Trophoblast cell (in vitro differentiated cells and primary cell): ENCODE measurements at regions not wholly inside any gene's neighbourhood (a gene's known extent, or its start where the extent isn't known, plus 50 kb on each side); places are given as distances from the start of the nearest gene placed in this dataset.

Experiments used
- DNase-seq, 2 donors: peaks; one replicate each; pipeline ENCODE4 v3.0.0-alpha.2; 2016
- H2AFZ ChIP-seq: 2 replicates; pipeline ENCODE4 v1.6.1; 2013; ENCODE audit warnings: low read length, moderate library complexity, mild to moderate bottlenecking; ENCODE audit not compliant: insufficient read depth, poor library complexity
- H2AK5ac ChIP-seq: 2 replicates; pipeline ENCODE4 v1.6.1; 2013; ENCODE audit warnings: mild to moderate bottlenecking, low read length
- H2BK120ac ChIP-seq: 2 replicates; pipeline ENCODE4 v1.6.1; 2013; ENCODE audit warnings: low read length, mild to moderate bottlenecking, moderate library complexity; ENCODE audit not compliant: insufficient read depth, poor library complexity
- H2BK12ac ChIP-seq: 2 replicates; pipeline ENCODE4 v1.6.1; 2013; ENCODE audit warnings: mild to moderate bottlenecking, low read length, moderate library complexity
- H2BK5ac ChIP-seq: 2 replicates; pipeline ENCODE4 v1.6.1; 2013; ENCODE audit warnings: low read length, low read depth, moderate library complexity, mild to moderate bottlenecking; ENCODE audit not compliant: poor library complexity
- H3K14ac ChIP-seq: 2 replicates; pipeline ENCODE4 v1.6.1; 2013; ENCODE audit warnings: mild to moderate bottlenecking, low read length
- H3K18ac ChIP-seq: 2 replicates; pipeline ENCODE4 v1.6.1; 2013; ENCODE audit warnings: mild to moderate bottlenecking, low read length
- H3K23ac ChIP-seq: 2 replicates; pipeline ENCODE4 v1.6.1; 2013; ENCODE audit warnings: low read length
- H3K27ac ChIP-seq: 2 replicates; pipeline ENCODE4 v1.5.1; 2013; ENCODE audit warnings: low read depth, mild to moderate bottlenecking, inconsistent platforms, low read length, moderate library complexity
- H3K27me3 ChIP-seq: 2 replicates; pipeline ENCODE4 v1.6.1; 2013; ENCODE audit warnings: inconsistent platforms, mild to moderate bottlenecking, low read length, moderate library complexity; ENCODE audit not compliant: insufficient read depth
- H3K36me3 ChIP-seq, 2 experiments: 1 replicate in 1 of 2; 2 replicates in 1 of 2; pipeline ENCODE4 v1.6.1; 2013; ENCODE audit warnings: low read length in 2 of 2, mild to moderate bottlenecking in 2 of 2, moderate library complexity in 1 of 2; ENCODE audit not compliant: insufficient read depth in 2 of 2, control insufficient read depth in 1 of 2
- H3K4ac ChIP-seq: 2 replicates; pipeline ENCODE4 v1.6.1; 2013; ENCODE audit warnings: low read depth, mild to moderate bottlenecking, low read length, moderate library complexity
- H3K4me1 ChIP-seq, 2 experiments: 1 replicate in 1 of 2; 2 replicates in 1 of 2; pipeline ENCODE4 v1.6.1; 2013; ENCODE audit warnings: low read length in 2 of 2, mild to moderate bottlenecking in 2 of 2, moderate library complexity in 1 of 2; ENCODE audit not compliant: insufficient read depth in 2 of 2, control insufficient read depth in 1 of 2
- H3K4me2 ChIP-seq: 2 replicates; pipeline ENCODE4 v1.6.1; 2013; ENCODE audit warnings: inconsistent platforms, mild to moderate bottlenecking, low read length, moderate library complexity
- H3K4me3 ChIP-seq: 2 replicates; pipeline ENCODE4 v1.5.1; 2013; ENCODE audit warnings: mild to moderate bottlenecking, low read depth, low read length, inconsistent platforms
- H3K79me1 ChIP-seq: one replicate; pipeline ENCODE4 v1.6.1; 2013; ENCODE audit warnings: low read length
- H3K79me2 ChIP-seq: 2 replicates; pipeline ENCODE4 v1.6.1; 2013; ENCODE audit warnings: low read length, mild to moderate bottlenecking; ENCODE audit not compliant: control insufficient read depth, insufficient read depth, poor library complexity
- H3K9ac ChIP-seq: 2 replicates; pipeline ENCODE4 v1.6.1; 2013; ENCODE audit warnings: mild to moderate bottlenecking, low read length
- H3K9me3 ChIP-seq: 2 replicates; pipeline ENCODE4 v1.6.1; 2013; ENCODE audit warnings: low read depth, mild to moderate bottlenecking, control low read depth, inconsistent platforms, low read length; ENCODE audit not compliant: insufficient read depth
- H4K12ac ChIP-seq: 2 replicates; pipeline ENCODE4 v1.6.1; 2013; ENCODE audit warnings: low read depth, mild to moderate bottlenecking, low read length, moderate library complexity
- H4K8ac ChIP-seq: 2 replicates; pipeline ENCODE4 v1.6.1; 2013; ENCODE audit warnings: low read depth, mild to moderate bottlenecking, low read length, moderate library complexity
- H4K91ac ChIP-seq: one replicate; pipeline ENCODE4 v1.6.1; 2013; ENCODE audit warnings: low read depth, mild to moderate bottlenecking, low read length, moderate library complexity
- WGBS: extraction: QIAGEN DNeasy Blood & Tissue Kit; methylation state at CpG from one replicate; pipeline ENCODE4 v1.1.7; 2013; ENCODE audit warnings: missing lambda C conversion rate; ENCODE audit not compliant: insufficient read length, insufficient coverage; ENCODE audit errors: extremely low coverage; 5-methylcytosine and 5-hydroxymethylcytosine counted together

DNA sequence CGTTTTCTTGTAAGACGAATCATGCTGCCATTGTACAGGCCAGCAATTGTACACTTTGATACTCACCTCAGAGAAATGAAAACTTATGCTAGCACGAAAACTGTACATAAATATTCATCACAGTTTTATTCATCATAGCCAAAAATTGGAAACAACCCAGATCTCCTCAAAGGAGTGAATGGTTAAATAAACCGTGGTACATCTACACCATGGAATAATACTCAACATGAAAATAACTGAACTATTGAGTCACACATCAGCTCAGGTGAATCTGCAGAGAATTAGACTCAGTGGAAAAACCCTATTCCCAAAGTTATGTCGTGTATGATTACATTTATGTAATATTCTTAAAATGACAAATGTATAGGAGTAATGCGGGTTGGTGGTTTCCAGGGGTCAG is 251.0 kb upstream of the HDAC4 start:
- H3K9me3 ChIP-seq = peaks cover 6% of the 10 kb centered on the region
- no peak overlapping the region for H2BK120ac ChIP-seq
- WGBS = 100% methylated on average over 1 of the region's 6 CpGs
- H3K4me1 ChIP-seq = no peaks in the 10 kb centered on the region
- no peak overlapping the region for H3K23ac ChIP-seq
- no peak overlapping the region for H3K9ac ChIP-seq
- DNase-seq = no peak
- H3K4me3 ChIP-seq = no peak overlapping the region
- H2AFZ ChIP-seq = no peak overlapping the region
- H4K8ac ChIP-seq = no peak overlapping the region
- no peak overlapping the region for H3K4ac ChIP-seq
- no peak overlapping the region for H3K14ac ChIP-seq
- no peak overlapping the region for H2BK5ac ChIP-seq
- H3K18ac ChIP-seq = no peak overlapping the region
- no peak overlapping the region for H4K12ac ChIP-seq
- H3K27ac ChIP-seq = no peak overlapping the region
- no peak overlapping the region for H4K91ac ChIP-seq
- H2BK12ac ChIP-seq = no peak overlapping the region
- no peaks in the 10 kb centered on the region for H3K79me1 ChIP-seq
- no peaks in the 10 kb centered on the region for H3K36me3 ChIP-seq
- no peaks in the 10 kb centered on the region for H3K79me2 ChIP-seq
- H3K4me2 ChIP-seq = no peak overlapping the region
- H3K27me3 ChIP-seq = no peaks in the 10 kb centered on the region
- no peak overlapping the region for H2AK5ac ChIP-seq

DNA sequence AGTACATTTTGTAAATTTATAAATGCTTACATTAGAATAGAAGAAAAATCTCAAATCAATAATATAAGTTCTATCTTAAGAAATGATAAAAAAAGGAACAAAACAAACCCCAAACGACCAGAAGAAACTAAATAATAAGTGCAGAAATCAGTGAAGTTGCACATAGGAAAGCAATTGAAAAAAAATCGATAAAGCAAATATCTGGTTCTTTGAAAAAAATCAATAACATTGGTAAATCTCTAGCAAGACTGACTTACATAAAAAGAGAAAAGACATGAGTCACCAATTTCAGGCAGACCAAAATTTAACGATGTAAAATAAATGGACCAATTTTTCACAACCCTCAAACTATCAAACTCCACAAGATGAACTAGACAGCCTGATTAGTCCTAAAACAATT is 249.9 kb upstream of the HDAC4 start:
- no peaks in the 10 kb centered on the region for H3K79me2 ChIP-seq
- no peak overlapping the region for H4K12ac ChIP-seq
- no CpG with 5 or more reads among the region's 3 CpGs for WGBS
- H2AFZ ChIP-seq = no peak overlapping the region
- no peak overlapping the region for H2BK12ac ChIP-seq
- peaks cover 6% of the 10 kb centered on the region for H3K9me3 ChIP-seq
- H2BK120ac ChIP-seq = no peak overlapping the region
- H3K4me1 ChIP-seq = no peaks in the 10 kb centered on the region
- no peak overlapping the region for H2BK5ac ChIP-seq
- no peak overlapping the region for H3K23ac ChIP-seq
- H3K27ac ChIP-seq = no peak overlapping the region
- H3K9ac ChIP-seq = no peak overlapping the region
- H3K27me3 ChIP-seq = no peaks in the 10 kb centered on the region
- no peak overlapping the region for H4K91ac ChIP-seq
- H3K4ac ChIP-seq = no peak overlapping the region
- H3K14ac ChIP-seq = no peak overlapping the region
- H2AK5ac ChIP-seq = no peak overlapping the region
- DNase-seq = no peak
- H3K4me3 ChIP-seq = no peak overlapping the region
- H4K8ac ChIP-seq = no peak overlapping the region
- no peaks in the 10 kb centered on the region for H3K79me1 ChIP-seq
- no peak overlapping the region for H3K18ac ChIP-seq
- no peak overlapping the region for H3K4me2 ChIP-seq
- H3K36me3 ChIP-seq = no peaks in the 10 kb centered on the region

GRCh38 chr2:239649309-239649708 is 248.5 kb upstream of the HDAC4 start:
- Histone ChIP-seq H3K36me3 (no peaks in the 10 kb centered on the region), H2BK120ac (no peak overlapping the region), H3K9me3 (peaks cover 6% of the 10 kb centered on the region), H3K14ac (no peak overlapping the region), H3K4me1 (no peaks in the 10 kb centered on the region), H4K12ac (no peak overlapping the region), H4K91ac (no peak overlapping the region), H2AFZ (no peak overlapping the region), H2BK5ac (no peak overlapping the region), H3K27ac (no peak overlapping the region), H3K23ac (no peak overlapping the region), H3K27me3 (no peaks in the 10 kb centered on the region), H2AK5ac (no peak overlapping the region), H3K4ac (no peak overlapping the region), H3K79me2 (no peaks in the 10 kb centered on the region), H2BK12ac (no peak overlapping the region), H3K9ac (no peak overlapping the region), H4K8ac (no peak overlapping the region), H3K4me3 (no peak overlapping the region), H3K18ac (no peak overlapping the region), H3K4me2 (no peak overlapping the region), H3K79me1 (no peaks in the 10 kb centered on the region)
- WGBS = no CpG with 5 or more reads among the region's 3 CpGs
- no peak for DNase-seq

DNA sequence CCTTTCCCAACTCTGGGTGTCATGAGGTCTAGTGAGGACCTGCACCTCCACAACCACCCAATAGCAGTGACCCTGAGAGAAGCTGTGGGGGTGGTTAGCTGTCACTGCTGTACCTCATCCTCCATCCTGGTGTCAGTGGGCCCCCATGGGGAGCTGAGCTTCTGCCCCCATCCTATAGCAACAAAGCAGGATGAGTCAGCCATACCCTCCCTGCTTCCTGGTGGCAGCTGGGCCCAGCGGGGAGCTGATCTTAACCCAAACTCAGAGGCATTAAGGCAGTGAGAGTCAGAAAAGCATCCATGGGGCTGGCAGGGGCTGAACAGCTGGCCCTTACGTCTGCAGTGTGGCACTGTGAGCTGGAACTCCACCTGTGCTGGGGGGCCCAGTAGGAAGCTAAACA is 247.8 kb upstream of the HDAC4 start:
- Histone ChIP-seq H3K79me1 (no peaks in the 10 kb centered on the region), H3K18ac (no peak overlapping the region), H3K27me3 (no peaks in the 10 kb centered on the region), H3K79me2 (no peaks in the 10 kb centered on the region), H3K14ac (no peak overlapping the region), H2AFZ (no peak overlapping the region), H3K4me2 (no peak overlapping the region), H4K8ac (no peak overlapping the region), H2BK12ac (no peak overlapping the region), H3K4me1 (no peaks in the 10 kb centered on the region), H2BK5ac (no peak overlapping the region), H4K12ac (no peak overlapping the region), H3K23ac (no peak overlapping the region), H3K4ac (no peak overlapping the region), H2BK120ac (no peak overlapping the region), H4K91ac (no peak overlapping the region), H3K36me3 (no peaks in the 10 kb centered on the region), H2AK5ac (no peak overlapping the region), H3K4me3 (no peak overlapping the region), H3K9me3 (peaks cover 11% of the 10 kb centered on the region), H3K9ac (no peak overlapping the region), H3K27ac (no peak overlapping the region)
- no CpG with 5 or more reads among the region's 2 CpGs for WGBS
- no peak for DNase-seq
